HCT116 (cell line): ENCODE measurements at regions not wholly inside any gene's neighbourhood (a gene's known extent, or its start where the extent isn't known, plus 50 kb on each side); places are given as distances from the start of the nearest gene placed in this dataset.

ENCODE experiments used
- ATAC-seq: fragments of 200-7000 bp; cut with Tn5 transposase; 2 replicates; pipeline ENCODE4 v1.9.1; 2020; ENCODE audit warnings: mild to moderate bottlenecking, moderate library complexity
- BruUV-seq: library from RNA; stranded (reverse); fragments of 400-500 nt; replicated peaks from 2 replicates; lab custom pipeline; 2021; lab: Mats Ljungman, UMichigan
- CTCF ChIA-PET: fragments of 300-600 bp; sonication (Branson Sonifier 250); formaldehyde crosslinking; loops from one replicate; lab custom pipeline; 2021; ENCODE audit warnings: antibody characterized with exemption; lab: Charles Lee
- POLR2A ChIA-PET: fragments of 300-600, 350-600 bp; sonication (Branson Sonifier 250); formaldehyde crosslinking; loops from one replicate; lab custom pipeline; 2021; ENCODE audit warnings: antibody characterized with exemption; lab: Charles Lee
- RAD21 ChIA-PET, 2 experiments: fragments of 300-600 bp; sonication (Branson Sonifier 250); formaldehyde crosslinking; loops; one replicate each; lab custom pipeline; 2023; ENCODE audit warnings: low total read pairs in 2 of 2; ENCODE audit not compliant: uncharacterized antibody in 2 of 2, unreplicated experiment in 2 of 2, low non-redundant PET in 1 of 2; lab: Charles Lee
- DNase-seq: peaks from one replicate; pipeline ENCODE4 v3.0.0-alpha.2; 2010; ENCODE audit warnings: low read depth, low spot score
- H2AFZ ChIP-seq: fragments of 200-600 bp; shearing (Covaris generic), sonication (generic); 2 replicates; pipeline ENCODE4 v1.6.1; 2017; ENCODE audit warnings: low read depth, mixed run types, mixed read lengths, antibody characterized with exemption, low read length; ENCODE audit not compliant: poor library complexity, severe bottlenecking
- H3K27ac ChIP-seq: 2 replicates; pipeline ENCODE4 v1.5.1; 2012; ENCODE audit warnings: low read depth, low read length
- H3K27me3 ChIP-seq: fragments of 200-600 bp; sonication (generic); 2 replicates; pipeline ENCODE4 v1.6.1; 2016; ENCODE audit warnings: mixed run types, low read length, mixed read lengths; ENCODE audit not compliant: insufficient read depth
- H3K36me3 ChIP-seq, 2 experiments: fragments of 200-500 bp in 1 of 2; fragments of 200-600 bp in 1 of 2; sonication (Bioruptor generic) in 1 of 2; sonication (generic) in 1 of 2; 2 replicates each; pipeline versions ENCODE4 v1.5.1 to v1.6.1; 2014 to 2016; ENCODE audit warnings: low read length in 2 of 2, inconsistent platforms in 1 of 2, mixed read lengths in 1 of 2, mixed run types in 1 of 2; ENCODE audit not compliant: insufficient read depth in 2 of 2, control insufficient read depth in 1 of 2
- H3K4me1 ChIP-seq, 2 experiments: fragments of 200-600 bp in 1 of 2; sonication (generic) in 1 of 2; 2 replicates each; pipeline versions ENCODE4 v1.5.1 to v1.6.1; 2012 to 2017; ENCODE audit warnings: low read length in 2 of 2, inconsistent platforms in 1 of 2, mild to moderate bottlenecking in 1 of 2, mixed read lengths in 1 of 2, mixed run types in 1 of 2, moderate library complexity in 1 of 2; ENCODE audit not compliant: insufficient read depth in 2 of 2, control insufficient read depth in 1 of 2
- H3K4me2 ChIP-seq: fragments of 200-600 bp; sonication (generic); 2 replicates; pipeline ENCODE4 v1.6.1; 2017; ENCODE audit warnings: mixed run types, low read length, mixed read lengths
- H3K4me3 ChIP-seq, 2 experiments: fragments of 200-600 bp in 1 of 2; sonication (generic) in 1 of 2; replicated peaks in 1 of 2; 2 replicates each; pipeline ENCODE4 v1.5.1; 2011 to 2016; ENCODE audit warnings: low read length in 2 of 2, control low read depth in 1 of 2, low read depth in 1 of 2, mild to moderate bottlenecking in 1 of 2, mixed read lengths in 1 of 2, mixed run types in 1 of 2
- H3K79me2 ChIP-seq: fragments of 200-600 bp; sonication (generic); 2 replicates; pipeline ENCODE4 v1.6.1; 2017; ENCODE audit warnings: mild to moderate bottlenecking, mixed run types, low read length, moderate library complexity, mixed read lengths; ENCODE audit not compliant: insufficient read depth
- H3K9ac ChIP-seq: fragments of 200-600 bp; sonication (generic); 2 replicates; pipeline ENCODE4 v1.6.1; 2016; ENCODE audit warnings: low read length, mixed read lengths
- H3K9me2 ChIP-seq: fragments of 200-600 bp; sonication (generic), shearing (Covaris generic); 2 replicates; pipeline ENCODE4 v1.6.1; 2017; ENCODE audit warnings: mixed run types, mild to moderate bottlenecking, moderate library complexity; ENCODE audit not compliant: insufficient read depth
- H3K9me3 ChIP-seq, 2 experiments: fragments of 200-500 bp in 1 of 2; fragments of 200-600 bp in 1 of 2; sonication (Bioruptor generic) in 1 of 2; sonication (generic) in 1 of 2; 2 replicates each; pipeline ENCODE4 v1.6.1; 2014 to 2017; ENCODE audit warnings: low read length in 2 of 2, mixed read lengths in 2 of 2, inconsistent platforms in 1 of 2, low read depth in 1 of 2, mild to moderate bottlenecking in 1 of 2, mixed run types in 1 of 2, moderate library complexity in 1 of 2; ENCODE audit not compliant: control insufficient read depth in 1 of 2, insufficient read depth in 1 of 2
- H4K20me1 ChIP-seq: fragments of 200-600 bp; sonication (generic), shearing (Covaris generic); 2 replicates; pipeline ENCODE4 v1.6.1; 2017; ENCODE audit warnings: mixed run types, mild to moderate bottlenecking, moderate library complexity; ENCODE audit not compliant: insufficient read depth
- ATF3 ChIP-seq: IDR thresholded peaks from 2 replicates; pipeline ENCODE4 v1.6.1; 2012
- CBX3 ChIP-seq: IDR thresholded peaks from 2 replicates; pipeline ENCODE4 v1.6.1; 2012; ENCODE audit warnings: low read depth
- EGR1 ChIP-seq: IDR thresholded peaks from 2 replicates; pipeline ENCODE4 v1.6.1; 2012; ENCODE audit warnings: low read depth
- ELF1 ChIP-seq: IDR thresholded peaks from 2 replicates; pipeline ENCODE4 v1.6.1; 2012; ENCODE audit warnings: low read depth, borderline replicate concordance
- EZH2phosphoT487 ChIP-seq: fragments of 200-600 bp; IDR thresholded peaks from 2 replicates; pipeline ENCODE4 v1.6.1; 2018; ENCODE audit warnings: antibody characterized with exemption, borderline replicate concordance
- FOSL1 ChIP-seq: IDR thresholded peaks from 2 replicates; pipeline ENCODE4 v1.6.1; 2012; ENCODE audit warnings: low read depth
- MAX ChIP-seq: IDR thresholded peaks from 2 replicates; pipeline ENCODE4 v1.6.1; 2012
- POLR2A ChIP-seq: IDR thresholded peaks from 2 replicates; pipeline ENCODE4 v1.7.0; 2011; ENCODE audit warnings: borderline replicate concordance; ENCODE audit not compliant: insufficient read depth, insufficient read length; ENCODE audit errors: extremely low read depth
- POLR2AphosphoS5 ChIP-seq: IDR thresholded peaks from 2 replicates; pipeline ENCODE4 v1.6.1; 2011; ENCODE audit warnings: mild to moderate bottlenecking, low read depth, low read length, moderate library complexity
- RAD21 ChIP-seq: IDR thresholded peaks from 2 replicates; pipeline ENCODE4 v1.6.1; 2012; ENCODE audit warnings: low read depth, mild to moderate bottlenecking
- REST ChIP-seq: IDR thresholded peaks from 2 replicates; pipeline ENCODE4 v1.6.1; 2012; ENCODE audit warnings: low read depth
- SIN3A ChIP-seq: IDR thresholded peaks from 2 replicates; pipeline ENCODE4 v1.6.1; 2012; ENCODE audit warnings: low read depth
- SRF ChIP-seq: IDR thresholded peaks from 2 replicates; pipeline ENCODE4 v1.6.1; 2012; ENCODE audit warnings: low read depth
- TCF7L2 ChIP-seq: IDR thresholded peaks from 2 replicates; pipeline ENCODE4 v1.7.0; 2011; ENCODE audit warnings: borderline replicate concordance, inconsistent platforms; ENCODE audit not compliant: insufficient read depth, insufficient read length; ENCODE audit errors: extremely low read depth
- YY1 ChIP-seq: IDR thresholded peaks from 2 replicates; pipeline ENCODE4 v1.6.1; 2011; ENCODE audit warnings: low read length, low read depth, moderate library complexity, mild to moderate bottlenecking; ENCODE audit not compliant: insufficient replicate concordance; ENCODE audit errors: extremely low read depth
- ZFX ChIP-seq: fragments of 450-650 bp; IDR thresholded peaks from 2 replicates; pipeline ENCODE4 v1.6.1; 2017
- ZNF274 ChIP-seq: fragments of 200-500 bp; sonication (Bioruptor generic); IDR thresholded peaks from 2 replicates; pipeline ENCODE4 v1.6.1; 2014; ENCODE audit warnings: mild to moderate bottlenecking, low read depth, low read length, inconsistent platforms
- intact Hi-C: fragments of 100-400 bp; cut with micrococcal nuclease; formaldehyde crosslinking; loops from 2 replicates; pipeline ENCODE4 v1.10.0; 2022
- TF ChIP-seq, protein P1 (sequence below), 3 experiments: fragments of 200-600 bp in 1 of 3; sonication (generic) in 1 of 3; IDR thresholded peaks in 2 of 3; conservative IDR thresholded peaks in 1 of 3; 2 replicates each; pipeline ENCODE4 v1.5.1; 2012 to 2017; ENCODE audit warnings: low read depth in 2 of 3, low read length in 2 of 3, antibody characterized with exemption in 1 of 3, borderline replicate concordance in 1 of 3, control low read depth in 1 of 3, mild to moderate bottlenecking in 1 of 3, mixed read lengths in 1 of 3, mixed run types in 1 of 3, moderate library complexity in 1 of 3; ENCODE audit not compliant: insufficient read depth in 1 of 3

DNA sequence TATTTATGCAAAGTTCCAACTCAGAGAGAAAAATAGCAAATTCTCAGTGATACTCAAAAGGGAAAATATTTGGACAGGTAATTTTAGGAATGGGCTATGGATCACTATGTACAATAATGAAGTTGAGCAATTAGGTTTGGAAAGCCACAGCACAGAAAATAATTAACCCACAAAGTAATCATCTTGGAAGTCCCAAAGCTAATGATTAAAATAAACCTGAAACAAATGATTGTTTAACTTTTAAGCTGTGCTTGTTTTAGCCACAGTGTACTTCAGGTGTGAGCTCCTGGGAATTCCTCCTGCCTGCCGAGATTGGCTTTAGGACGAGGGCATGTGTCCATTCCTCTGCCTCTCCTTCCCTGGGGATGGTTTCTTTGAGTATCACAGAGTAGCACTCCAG lies 403.9 kb downstream of the ZSWIM6 start:
- BruUV-seq = no TSS peak
- CTCF ChIA-PET = no interaction called here
- no peaks in the 10 kb centered on the region for H4K20me1 ChIP-seq
- no peak for ATAC-seq
- H3K4me2 ChIP-seq = no peak overlapping the region
- no peak overlapping the region for H3K4me3 ChIP-seq
- TF ChIP-seq CBX3 (no peak), YY1 (no peak), ZNF274 (no peak), FOSL1 (no peak), POLR2AphosphoS5 (no peak), RAD21 (no peak), POLR2A (no peak), SRF (no peak), ATF3 (no peak), EZH2phosphoT487 (no peak), ZFX (no peak), EGR1 (no peak), ELF1 (no peak), TCF7L2 (no peak), REST (no peak), MAX (no peak), SIN3A (no peak)
- TF ChIP-seq, protein P1, sequence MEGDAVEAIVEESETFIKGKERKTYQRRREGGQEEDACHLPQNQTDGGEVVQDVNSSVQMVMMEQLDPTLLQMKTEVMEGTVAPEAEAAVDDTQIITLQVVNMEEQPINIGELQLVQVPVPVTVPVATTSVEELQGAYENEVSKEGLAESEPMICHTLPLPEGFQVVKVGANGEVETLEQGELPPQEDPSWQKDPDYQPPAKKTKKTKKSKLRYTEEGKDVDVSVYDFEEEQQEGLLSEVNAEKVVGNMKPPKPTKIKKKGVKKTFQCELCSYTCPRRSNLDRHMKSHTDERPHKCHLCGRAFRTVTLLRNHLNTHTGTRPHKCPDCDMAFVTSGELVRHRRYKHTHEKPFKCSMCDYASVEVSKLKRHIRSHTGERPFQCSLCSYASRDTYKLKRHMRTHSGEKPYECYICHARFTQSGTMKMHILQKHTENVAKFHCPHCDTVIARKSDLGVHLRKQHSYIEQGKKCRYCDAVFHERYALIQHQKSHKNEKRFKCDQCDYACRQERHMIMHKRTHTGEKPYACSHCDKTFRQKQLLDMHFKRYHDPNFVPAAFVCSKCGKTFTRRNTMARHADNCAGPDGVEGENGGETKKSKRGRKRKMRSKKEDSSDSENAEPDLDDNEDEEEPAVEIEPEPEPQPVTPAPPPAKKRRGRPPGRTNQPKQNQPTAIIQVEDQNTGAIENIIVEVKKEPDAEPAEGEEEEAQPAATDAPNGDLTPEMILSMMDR (IDR thresholded peaks at IDR 0.05 in 2 of 3, conservative IDR thresholded peaks at IDR 0.05 in 1 of 3; ENCODE audit: borderline replicate concordance in 1 of 3, insufficient read depth in 1 of 3, low read depth in 2 of 3, low read length in 2 of 3) = no peak
- no peaks in the 10 kb centered on the region for H3K9me3 ChIP-seq
- peaks cover 27% of the 10 kb centered on the region for H3K27me3 ChIP-seq
- RAD21 ChIA-PET = no interaction called here
- H3K9me2 ChIP-seq = no peaks in the 10 kb centered on the region
- intact Hi-C loops = no loop called here
- no peak overlapping the region for H2AFZ ChIP-seq
- H3K79me2 ChIP-seq = no peaks in the 10 kb centered on the region
- H3K36me3 ChIP-seq = no peaks in the 10 kb centered on the region
- no peak overlapping the region for H3K27ac ChIP-seq
- no peak for DNase-seq
- no peak overlapping the region for H3K9ac ChIP-seq
- no peaks in the 10 kb centered on the region for H3K4me1 ChIP-seq
- POLR2A ChIA-PET = no interaction called here
